ENCODE measurements at regions not wholly inside any gene's neighbourhood (a gene's known extent, or its start where the extent isn't known, plus 50 kb on each side); places are given as distances from the start of the nearest gene placed in this dataset.

- H3K4me3 ChIP-seq (ENCODE audit: low read length), result no peak overlapping the region
- H3K27me3 ChIP-seq (ENCODE audit: insufficient read depth, low read length), result no peaks in the 10 kb centered on the region
- H3K4me1 ChIP-seq (ENCODE audit: insufficient read depth, low read length), result peaks cover 33% of the 10 kb centered on the region
- H3K9me3 ChIP-seq (ENCODE audit: low read depth, low read length), result no peaks in the 10 kb centered on the region
These were observed 287.3 kb downstream of the XXYLT1 start for GRCh38 chr3:194983620-194984019.

DNA sequence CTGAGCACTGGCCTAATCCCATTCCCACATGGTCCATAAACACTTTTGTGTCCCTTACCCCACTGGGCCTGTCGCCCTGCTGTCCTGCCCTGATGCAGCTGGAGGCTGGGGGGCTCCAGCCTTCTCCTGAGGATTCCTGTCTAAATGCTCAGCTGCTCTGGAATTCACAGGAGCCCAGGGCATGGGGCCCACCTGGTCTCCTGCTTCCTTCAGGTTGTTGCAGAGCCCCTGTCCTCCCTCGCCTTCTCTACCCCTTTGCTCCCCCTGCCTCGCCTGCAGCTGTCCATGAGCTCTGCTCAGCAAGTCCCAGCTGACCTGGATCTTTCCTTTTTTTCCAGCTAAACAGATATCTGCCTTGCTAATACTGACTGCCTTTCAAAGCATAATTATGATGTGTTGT lies 286.9 kb downstream of the XXYLT1 start:
- H3K4me3 ChIP-seq (ENCODE audit: low read length), result no peak overlapping the region
- peaks cover 33% of the 10 kb centered on the region for H3K4me1 ChIP-seq (ENCODE audit: insufficient read depth, low read length)
- no peaks in the 10 kb centered on the region for H3K9me3 ChIP-seq (ENCODE audit: low read depth, low read length)
- H3K27me3 ChIP-seq (ENCODE audit: insufficient read depth, low read length), result no peaks in the 10 kb centered on the region

GRCh38 chr3:194984622-194985021 lies 286.3 kb downstream of the XXYLT1 start:
- Histone ChIP-seq H3K27me3 (ENCODE audit: insufficient read depth, low read length) (no peaks in the 10 kb centered on the region), H3K4me1 (ENCODE audit: insufficient read depth, low read length) (peaks cover 33% of the 10 kb centered on the region), H3K9me3 (ENCODE audit: low read depth, low read length) (no peaks in the 10 kb centered on the region), H3K4me3 (ENCODE audit: low read length) (no peak overlapping the region)

GRCh38 chr3:194985031-194985578 lies 285.9 kb downstream of the XXYLT1 start:
- Histone ChIP-seq H3K9me3 (ENCODE audit: low read depth, low read length) (no peaks in the 10 kb centered on the region), H3K4me1 (ENCODE audit: insufficient read depth, low read length) (peaks cover 33% of the 10 kb centered on the region), H3K4me3 (ENCODE audit: low read length) (no peak overlapping the region), H3K27me3 (ENCODE audit: insufficient read depth, low read length) (no peaks in the 10 kb centered on the region)

DNA sequence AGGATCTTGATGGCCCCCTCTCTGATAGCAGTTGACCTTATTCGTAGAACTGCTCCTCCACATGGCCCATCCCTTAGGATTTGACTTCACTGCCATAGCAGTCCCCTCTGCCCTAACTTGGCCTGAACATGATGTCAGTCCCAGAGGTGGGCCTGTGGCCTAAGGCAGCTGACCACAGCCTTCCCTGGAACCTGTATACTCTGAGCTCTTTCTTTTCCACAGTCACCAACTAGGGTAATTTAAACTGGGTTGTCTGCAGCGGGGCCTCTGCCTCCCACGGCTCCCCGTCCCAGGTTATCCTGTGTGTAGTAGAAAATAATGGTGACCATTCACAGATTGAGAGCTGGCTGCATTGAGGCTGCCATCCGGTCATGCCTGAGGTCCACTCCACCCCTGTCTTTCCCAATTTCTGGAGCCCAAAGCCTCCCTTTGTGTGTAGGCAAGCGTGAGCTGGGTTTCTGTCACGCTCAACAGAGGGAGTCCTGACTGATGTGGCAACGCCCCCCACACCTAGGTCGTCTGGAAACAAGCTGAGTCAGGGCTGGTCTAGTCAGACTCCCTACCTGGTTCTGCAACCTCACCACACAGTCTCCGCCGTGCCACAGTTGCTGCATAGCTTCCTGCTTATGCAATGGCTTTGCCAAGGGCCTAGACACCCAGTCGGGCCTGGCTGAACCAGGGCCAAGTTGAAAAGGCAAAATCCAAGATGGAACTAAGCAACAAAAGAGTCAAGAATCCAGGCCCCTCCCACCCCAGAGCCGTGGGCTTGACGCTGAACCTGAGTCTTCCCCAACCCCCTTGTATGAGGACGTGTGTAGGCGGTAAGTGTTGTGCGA lies 284.5 kb downstream of the XXYLT1 start:
- Histone ChIP-seq H3K4me3 (ENCODE audit: low read length) (no peak overlapping the region), H3K27me3 (ENCODE audit: insufficient read depth, low read length) (no peaks in the 10 kb centered on the region), H3K4me1 (ENCODE audit: insufficient read depth, low read length) (peaks cover 33% of the 10 kb centered on the region)

DNA sequence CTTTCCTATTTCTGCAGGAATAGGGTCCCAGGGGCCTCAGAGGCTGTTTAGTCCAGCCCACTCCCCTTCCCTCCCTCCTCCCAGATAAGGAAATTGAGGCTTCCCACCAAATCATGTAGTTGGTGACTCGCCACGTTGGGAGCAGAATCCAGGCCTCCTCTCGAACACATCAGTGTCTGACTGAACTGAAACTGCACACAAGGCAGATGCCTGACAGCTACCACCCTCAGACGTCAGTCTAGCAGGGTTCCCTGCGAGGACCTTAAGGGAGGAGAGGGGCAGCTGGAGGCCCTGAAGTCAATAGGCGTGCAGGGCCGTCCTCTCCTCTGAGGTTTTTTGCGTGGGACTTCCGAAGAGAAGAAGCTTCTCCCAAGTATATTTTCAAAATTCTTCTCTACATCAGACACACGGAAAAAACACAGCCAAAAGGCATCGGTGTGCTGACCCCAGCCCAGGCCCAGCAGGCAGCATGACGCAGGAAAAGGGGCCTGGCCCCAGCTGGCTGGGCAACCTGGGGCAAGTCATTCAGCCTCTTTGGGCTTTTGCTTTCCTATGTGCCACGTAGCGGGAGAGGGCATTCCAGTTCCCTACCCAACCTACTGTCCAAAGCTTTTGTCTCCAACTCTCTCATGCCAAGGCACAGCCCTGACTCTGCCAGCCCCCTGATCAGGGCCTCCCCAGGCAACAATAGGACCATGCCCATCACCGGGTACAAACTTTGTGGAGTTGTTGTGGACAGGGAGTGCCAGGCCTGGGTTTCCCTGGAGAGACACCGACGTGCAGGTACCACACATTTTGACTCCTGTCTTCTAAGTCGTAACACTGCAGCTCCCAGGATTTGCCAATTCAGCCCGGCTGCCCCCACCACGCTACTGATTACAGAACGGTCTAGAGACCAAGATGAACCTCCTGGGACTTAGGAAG lies 283.1 kb downstream of the XXYLT1 start:
- Histone ChIP-seq H3K4me1 (ENCODE audit: insufficient read depth, low read length) (peaks cover 33% of the 10 kb centered on the region), H3K9me3 (ENCODE audit: low read depth, low read length) (no peaks in the 10 kb centered on the region), H3K27me3 (ENCODE audit: insufficient read depth, low read length) (no peaks in the 10 kb centered on the region), H3K4me3 (ENCODE audit: low read length) (no peak overlapping the region)

More for the DNA sequence above, 284.5 kb downstream of the XXYLT1 start:
- no peaks in the 10 kb centered on the region for H3K9me3 ChIP-seq (ENCODE audit: low read depth, low read length)

DNA sequence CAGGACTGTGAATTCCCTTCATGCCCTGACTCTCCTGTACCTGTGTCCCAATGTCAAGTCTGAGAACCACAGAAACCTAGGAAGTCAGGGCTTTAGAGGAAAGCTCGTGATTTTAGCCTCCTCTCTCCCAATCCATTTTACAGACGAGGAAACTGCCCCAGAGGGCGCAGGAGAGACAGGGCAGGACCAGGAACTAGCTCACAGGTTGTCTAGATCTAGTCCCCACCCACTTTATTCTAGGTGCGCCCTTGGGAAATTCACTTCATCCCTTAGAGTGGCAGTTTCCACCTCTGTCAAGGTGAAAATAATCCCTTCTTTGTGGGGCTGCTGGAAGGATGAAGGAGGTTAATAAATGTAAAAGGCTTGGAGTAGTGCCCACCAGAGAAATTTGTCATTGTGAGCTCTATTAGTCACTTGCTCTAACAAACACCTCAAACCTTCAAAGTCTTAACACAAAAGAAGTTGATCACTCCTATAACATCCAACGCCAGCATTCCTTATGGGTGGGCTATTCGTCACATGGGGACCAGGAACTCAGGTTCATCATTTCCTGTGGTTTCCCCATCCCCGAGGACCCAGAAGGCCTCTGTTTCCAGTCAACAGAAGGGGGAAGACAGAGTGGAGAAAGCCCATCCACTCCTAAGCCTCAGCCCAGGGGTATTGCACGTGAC lies 282.3 kb downstream of the XXYLT1 start:
- Histone ChIP-seq H3K27me3 (ENCODE audit: insufficient read depth, low read length) (no peaks in the 10 kb centered on the region), H3K9me3 (ENCODE audit: low read depth, low read length) (no peaks in the 10 kb centered on the region), H3K4me1 (ENCODE audit: insufficient read depth, low read length) (peaks cover 33% of the 10 kb centered on the region), H3K4me3 (ENCODE audit: low read length) (no peak overlapping the region)

DNA sequence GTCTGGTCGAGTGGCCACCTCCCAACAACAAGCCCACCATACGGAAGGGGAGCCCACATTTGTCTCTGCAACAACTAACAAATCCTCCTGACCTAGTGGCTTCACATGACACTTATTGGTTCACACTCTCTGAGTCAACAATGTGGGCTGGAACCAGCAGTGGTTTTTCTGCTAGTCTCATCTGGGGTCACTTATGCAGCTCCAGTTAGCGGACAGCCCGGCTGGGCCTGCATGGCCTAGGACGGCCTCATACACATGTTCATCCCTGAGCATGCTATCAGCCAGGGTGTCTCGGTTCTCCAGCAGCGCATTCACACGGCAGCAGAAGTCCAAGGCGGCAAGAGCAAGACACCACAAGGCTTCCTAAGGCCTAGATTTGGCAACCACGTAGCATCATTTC lies 281.7 kb downstream of the XXYLT1 start:
- Histone ChIP-seq H3K27me3 (ENCODE audit: insufficient read depth, low read length) (no peaks in the 10 kb centered on the region), H3K4me1 (ENCODE audit: insufficient read depth, low read length) (peaks cover 30% of the 10 kb centered on the region)

GRCh38 chr3:194990454-194991337 lies 280.3 kb downstream of the XXYLT1 start:
- Histone ChIP-seq H3K27me3 (ENCODE audit: insufficient read depth, low read length) (no peaks in the 10 kb centered on the region), H3K9me3 (ENCODE audit: low read depth, low read length) (no peaks in the 10 kb centered on the region), H3K4me3 (ENCODE audit: low read length) (no peak overlapping the region), H3K4me1 (ENCODE audit: insufficient read depth, low read length) (peaks cover 17% of the 10 kb centered on the region)

More for the DNA sequence above, 281.7 kb downstream of the XXYLT1 start:
- H3K4me3 ChIP-seq (ENCODE audit: low read length), result no peak overlapping the region
- H3K9me3 ChIP-seq (ENCODE audit: low read depth, low read length), result no peaks in the 10 kb centered on the region

DNA sequence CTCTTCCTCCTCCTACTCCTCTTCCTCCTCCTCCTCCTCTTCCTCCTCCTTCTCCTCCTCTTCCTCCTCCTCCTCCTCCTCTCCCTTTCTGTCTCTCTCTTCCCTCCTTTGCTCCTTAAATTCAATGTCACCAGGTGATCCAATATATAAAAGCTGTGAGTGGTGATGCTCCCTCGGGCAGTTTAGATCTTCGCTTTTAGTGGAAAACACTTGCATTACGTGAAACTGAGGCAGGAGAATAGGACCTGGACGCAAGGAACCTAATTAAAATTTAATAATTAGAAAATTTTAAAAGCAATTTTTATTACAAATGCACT lies 279.7 kb downstream of the XXYLT1 start:
- H3K27me3 ChIP-seq (ENCODE audit: insufficient read depth, low read length), result no peaks in the 10 kb centered on the region
- no peak overlapping the region for H3K4me3 ChIP-seq (ENCODE audit: low read length)
- peaks cover 11% of the 10 kb centered on the region for H3K4me1 ChIP-seq (ENCODE audit: insufficient read depth, low read length)
- H3K9me3 ChIP-seq (ENCODE audit: low read depth, low read length), result no peaks in the 10 kb centered on the region

- Histone ChIP-seq H3K27me3 (ENCODE audit: insufficient read depth, low read length) (no peaks in the 10 kb centered on the region), H3K9me3 (ENCODE audit: low read depth, low read length) (no peaks in the 10 kb centered on the region), H3K4me1 (ENCODE audit: insufficient read depth, low read length) (peaks cover 6% of the 10 kb centered on the region), H3K4me3 (ENCODE audit: low read length) (no peak overlapping the region)
These were observed 277.1 kb downstream of the XXYLT1 start for GRCh38 chr3:194993896-194994295.

- H3K4me3 ChIP-seq (ENCODE audit: low read length), result no peak overlapping the region
- H3K4me1 ChIP-seq (ENCODE audit: insufficient read depth, low read length), result peaks cover 6% of the 10 kb centered on the region
- H3K27me3 ChIP-seq (ENCODE audit: insufficient read depth, low read length), result no peaks in the 10 kb centered on the region
- H3K9me3 ChIP-seq (ENCODE audit: low read depth, low read length), result no peaks in the 10 kb centered on the region
These were observed 276.4 kb downstream of the XXYLT1 start for GRCh38 chr3:194994551-194994981.

DNA sequence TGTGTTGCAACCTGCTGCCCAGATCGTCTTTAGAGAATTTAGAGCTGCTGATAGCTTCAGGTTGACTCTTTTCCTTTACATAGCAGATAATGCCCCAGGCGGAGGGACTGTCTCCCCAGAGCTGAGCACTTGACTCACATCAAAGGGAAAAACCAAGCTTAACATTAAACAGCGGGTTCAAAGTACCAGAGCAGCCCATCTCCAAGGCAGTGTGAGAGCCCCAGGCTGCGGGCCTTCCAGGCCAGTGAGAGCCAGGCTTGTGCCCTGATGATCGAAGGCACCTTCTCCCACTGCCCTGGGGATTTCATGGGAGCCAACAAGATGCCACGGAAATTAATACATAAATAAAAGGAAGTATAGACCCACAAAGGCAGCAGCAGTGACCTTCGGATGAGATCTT lies 275.6 kb downstream of the XXYLT1 start:
- Histone ChIP-seq H3K4me3 (ENCODE audit: low read length) (no peak overlapping the region), H3K4me1 (ENCODE audit: insufficient read depth, low read length) (peaks cover 6% of the 10 kb centered on the region), H3K27me3 (ENCODE audit: insufficient read depth, low read length) (no peaks in the 10 kb centered on the region), H3K9me3 (ENCODE audit: low read depth, low read length) (no peaks in the 10 kb centered on the region)

DNA sequence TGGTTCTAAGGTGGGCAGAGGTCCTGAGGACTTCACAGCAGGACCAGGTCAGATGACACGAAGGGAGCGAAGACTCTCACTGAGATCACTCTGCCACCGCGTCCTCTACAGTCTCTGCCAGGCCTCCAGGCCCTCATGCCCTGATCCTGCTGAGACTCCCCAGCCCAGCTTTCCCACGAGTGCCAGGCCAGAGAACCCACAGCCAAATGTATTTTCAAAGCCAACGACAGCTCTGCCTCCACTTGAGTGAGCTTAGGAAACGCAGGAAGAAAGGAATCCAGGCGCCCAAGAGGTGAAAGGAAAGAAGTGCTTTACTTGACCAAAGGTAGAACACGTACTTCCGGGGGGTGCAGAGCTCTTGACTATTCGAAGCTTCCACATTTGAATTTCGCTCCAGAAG lies 275.0 kb downstream of the XXYLT1 start:
- Histone ChIP-seq H3K4me1 (ENCODE audit: insufficient read depth, low read length) (peaks cover 6% of the 10 kb centered on the region), H3K27me3 (ENCODE audit: insufficient read depth, low read length) (no peaks in the 10 kb centered on the region), H3K9me3 (ENCODE audit: low read depth, low read length) (no peaks in the 10 kb centered on the region), H3K4me3 (ENCODE audit: low read length) (no peak overlapping the region)
